Pancreas (tissue), 10 donors: ENCODE measurements at regions not wholly inside any gene's neighbourhood (a gene's known extent, or its start where the extent isn't known, plus 50 kb on each side); places are given as distances from the start of the nearest gene placed in this dataset.
A peak's percentile ranks its signal among the peaks of the same experiment; 100 is the strongest.

ENCODE experiments used
- ATAC-seq, 4 donors: fragments of 200-7000 bp; cut with Tn5 transposase; one replicate each; pipeline versions ENCODE4 v1.8.0 to v1.9.1; 2020; ENCODE audit warnings: mild to moderate bottlenecking in 4 of 4, moderate library complexity in 4 of 4
- DNase-seq, 6 donors: peaks; one replicate each; pipeline ENCODE4 v3.0.0-alpha.2; 2020
- FAIRE-seq: peaks from 2 replicates; lab custom pipeline; 2012; peaks lifted over from hg19 to GRCh38; lab: Jason Lieb, UNC
- H3K27ac ChIP-seq, 4 donors: fragments of 200-600 bp; sonication (generic); 1 replicate in 3 of 4; 2 replicates in 1 of 4; pipeline versions ENCODE4 v1.5.0 to v1.8.0; 2020
- H3K27me3 ChIP-seq, 4 donors: fragments of 200-600 bp; one replicate each; pipeline ENCODE4 v1.8.0; 2021
- H3K36me3 ChIP-seq, 3 donors: fragments of 200-600 bp; sonication (generic) in 1 of 3; one replicate each; pipeline versions ENCODE4 v1.5.0 to v1.8.0; 2020 to 2021
- H3K4me1 ChIP-seq, 3 donors: fragments of 200-600 bp; one replicate each; pipeline ENCODE4 v1.8.0; 2021
- H3K4me3 ChIP-seq, 4 donors: fragments of 200-600 bp; sonication (generic) in 2 of 4; one replicate each; pipeline versions ENCODE4 v1.5.0 to v1.8.0; 2020 to 2021
- H3K9me3 ChIP-seq, 4 donors: fragments of 200-600 bp; one replicate each; pipeline ENCODE4 v1.8.0; 2021
- WGBS, 2 donors: extraction: QIAGEN DNeasy Blood & Tissue Kit; methylation state at CpG; one replicate each; pipeline ENCODE4 v1.1.7; 2013; 5-methylcytosine and 5-hydroxymethylcytosine counted together
- intact Hi-C, 3 donors: fragments of 100-400 bp; cut with DNase I; formaldehyde crosslinking; loops; one replicate each; pipeline versions ENCODE4 v1.11.1 to v1.14.2; 2022
- TF ChIP-seq, protein P1 (sequence below), 4 donors: fragments of 200-600 bp; sonication (generic) in 3 of 4; IDR thresholded peaks; one replicate each; pipeline versions ENCODE4 v1.5.0 to v1.8.0; 2021; ENCODE audit warnings: antibody characterized with exemption in 4 of 4
- donor health status: healthy with polysubstance abuse.
- donor health status: DM: no; HTN: no; CAD: no; lungs with moderate emphysema.
- donor health status: DM: no; HTN: no; CAD: no.
- donor health status: control.
- donor health status: control.
- donor health status: Bipolar disorder and iron deficiency.
- donor health status: DM: yes; HTN: yes; CAD: no.
- donor health status: DM: no; HTN: no; CAD: no.
- donor health status: DM: no; HTN: no; CAD: no.
- donor health status: DM: yes; HTN: yes; CAD: no.

DNA sequence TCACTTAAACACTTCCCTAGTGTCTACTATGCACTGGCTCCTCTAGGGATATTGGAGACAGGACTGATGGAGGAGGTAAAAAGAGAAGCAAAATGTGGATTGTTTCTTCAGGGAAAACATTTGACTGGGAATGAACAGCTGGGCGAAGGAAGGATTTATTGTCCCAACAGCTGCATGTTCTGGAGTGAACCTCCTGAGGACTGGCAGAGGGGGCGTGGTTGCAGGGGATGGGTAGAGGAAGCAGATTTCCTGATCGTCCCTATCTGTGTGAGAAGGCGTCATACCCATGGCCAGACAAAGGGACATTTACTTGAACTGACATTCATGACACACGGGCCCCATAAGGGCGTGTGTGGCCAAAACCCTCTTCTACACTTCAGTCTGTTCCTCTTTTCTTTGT lies 321.5 kb downstream of the MAP2K4 start:
- Histone ChIP-seq H3K27me3 (peaks cover 0 to 4% (median 0%) of the 10 kb centered on the region in 4 donors), H3K36me3 (no peaks in the 10 kb centered on the region), H3K9me3 (no peaks in the 10 kb centered on the region), H3K4me1 (no peaks in the 10 kb centered on the region), H3K4me3 (no peak overlapping the region), H3K27ac (no peak overlapping the region)
- no peak for ATAC-seq
- FAIRE-seq: no peak
- intact Hi-C loops: no loop called here
- TF ChIP-seq, protein P1, sequence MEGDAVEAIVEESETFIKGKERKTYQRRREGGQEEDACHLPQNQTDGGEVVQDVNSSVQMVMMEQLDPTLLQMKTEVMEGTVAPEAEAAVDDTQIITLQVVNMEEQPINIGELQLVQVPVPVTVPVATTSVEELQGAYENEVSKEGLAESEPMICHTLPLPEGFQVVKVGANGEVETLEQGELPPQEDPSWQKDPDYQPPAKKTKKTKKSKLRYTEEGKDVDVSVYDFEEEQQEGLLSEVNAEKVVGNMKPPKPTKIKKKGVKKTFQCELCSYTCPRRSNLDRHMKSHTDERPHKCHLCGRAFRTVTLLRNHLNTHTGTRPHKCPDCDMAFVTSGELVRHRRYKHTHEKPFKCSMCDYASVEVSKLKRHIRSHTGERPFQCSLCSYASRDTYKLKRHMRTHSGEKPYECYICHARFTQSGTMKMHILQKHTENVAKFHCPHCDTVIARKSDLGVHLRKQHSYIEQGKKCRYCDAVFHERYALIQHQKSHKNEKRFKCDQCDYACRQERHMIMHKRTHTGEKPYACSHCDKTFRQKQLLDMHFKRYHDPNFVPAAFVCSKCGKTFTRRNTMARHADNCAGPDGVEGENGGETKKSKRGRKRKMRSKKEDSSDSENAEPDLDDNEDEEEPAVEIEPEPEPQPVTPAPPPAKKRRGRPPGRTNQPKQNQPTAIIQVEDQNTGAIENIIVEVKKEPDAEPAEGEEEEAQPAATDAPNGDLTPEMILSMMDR (IDR thresholded peaks at IDR 0.05): no peak
- no peak for DNase-seq
- 46 to 56% methylated on average over 6 of the region's 6 CpGs for WGBS, 2 donors

DNA sequence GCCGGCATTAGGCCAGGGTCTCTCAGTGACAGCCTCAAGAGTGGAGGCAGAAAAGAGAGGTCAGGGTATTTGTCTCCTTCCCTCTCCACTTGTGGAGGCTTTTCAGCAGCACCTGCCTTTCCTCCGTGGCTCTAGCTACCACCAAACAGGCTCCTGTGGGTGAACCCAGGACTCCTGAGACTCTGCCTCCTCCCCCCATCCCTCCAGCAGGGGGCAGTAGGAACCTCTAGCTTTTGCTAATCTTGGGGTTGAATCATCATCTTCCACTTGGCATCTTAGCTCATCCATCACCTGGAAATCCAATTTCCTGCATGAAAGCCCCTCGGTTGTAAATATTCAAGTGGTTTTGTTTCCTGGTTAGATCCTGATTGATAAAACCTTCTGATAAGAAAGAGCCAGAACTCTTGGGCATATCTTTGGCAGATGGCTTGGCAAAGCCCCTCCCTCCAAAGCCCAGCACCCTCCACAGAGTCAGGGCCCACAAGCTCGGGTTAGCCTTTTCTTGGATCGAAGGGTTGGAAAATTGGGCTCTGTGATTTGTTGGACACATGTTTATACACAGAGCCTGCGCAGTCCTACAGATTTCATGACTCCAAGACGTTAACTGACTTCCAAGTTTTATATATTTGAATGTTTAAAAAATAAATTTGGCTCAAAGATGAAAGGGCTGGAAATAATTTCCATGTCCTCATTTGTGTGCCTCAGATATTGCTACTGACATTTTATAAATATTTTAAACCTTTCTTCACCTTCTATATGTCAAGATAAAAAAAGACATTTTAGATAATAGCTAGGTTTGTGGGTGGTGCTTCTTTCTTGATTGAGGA lies 322.1 kb downstream of the MAP2K4 start:
- no peaks in the 10 kb centered on the region for H3K36me3 ChIP-seq
- TF ChIP-seq, protein P1 (IDR thresholded peaks at IDR 0.05): peak in 1 of 4 donors; percentile 25
- H3K27me3 ChIP-seq: no peaks in the 10 kb centered on the region
- no peak overlapping the region for H3K4me3 ChIP-seq
- no peak for ATAC-seq
- 37 to 42% methylated on average over 7 of the region's 7 CpGs for WGBS, 2 donors
- DNase-seq: peak in 3 of 6 donors; percentile 13 to 27 (median 16)
- intact Hi-C loops: no loop called here
- H3K4me1 ChIP-seq: no peaks in the 10 kb centered on the region
- no peak for FAIRE-seq
- H3K27ac ChIP-seq: no peak overlapping the region
- H3K9me3 ChIP-seq: no peaks in the 10 kb centered on the region

DNA sequence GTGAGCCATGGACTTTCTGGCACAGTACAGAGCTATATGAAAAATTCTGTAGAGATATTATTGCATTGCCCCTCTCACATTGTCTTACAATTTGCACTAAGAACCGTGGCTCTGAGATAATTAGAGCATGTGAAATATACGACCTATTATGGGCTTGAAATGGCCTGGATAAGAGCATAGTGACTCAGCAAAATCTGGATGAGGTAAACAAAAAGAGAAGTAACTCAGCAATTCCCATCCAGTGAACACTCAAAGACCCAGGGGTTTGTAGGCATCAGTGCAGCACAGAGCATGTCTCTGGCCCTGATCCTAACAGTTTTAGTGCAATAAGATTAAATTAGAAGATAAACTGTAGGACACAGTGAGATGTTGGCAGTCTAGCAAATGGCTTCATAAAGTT lies 317.2 kb upstream of the MYOCD start:
- Histone ChIP-seq H3K36me3 (no peaks in the 10 kb centered on the region), H3K9me3 (no peaks in the 10 kb centered on the region), H3K4me3 (no peak overlapping the region), H3K27ac (no peak overlapping the region), H3K27me3 (no peaks in the 10 kb centered on the region), H3K4me1 (no peaks in the 10 kb centered on the region)
- WGBS, 2 donors: 23 to 24% methylated on average over 2 of the region's 2 CpGs
- TF ChIP-seq, protein P1 (IDR thresholded peaks at IDR 0.05): no peak
- no peak for ATAC-seq
- intact Hi-C loops: no loop called here
- no peak for FAIRE-seq
- DNase-seq: no peak

DNA sequence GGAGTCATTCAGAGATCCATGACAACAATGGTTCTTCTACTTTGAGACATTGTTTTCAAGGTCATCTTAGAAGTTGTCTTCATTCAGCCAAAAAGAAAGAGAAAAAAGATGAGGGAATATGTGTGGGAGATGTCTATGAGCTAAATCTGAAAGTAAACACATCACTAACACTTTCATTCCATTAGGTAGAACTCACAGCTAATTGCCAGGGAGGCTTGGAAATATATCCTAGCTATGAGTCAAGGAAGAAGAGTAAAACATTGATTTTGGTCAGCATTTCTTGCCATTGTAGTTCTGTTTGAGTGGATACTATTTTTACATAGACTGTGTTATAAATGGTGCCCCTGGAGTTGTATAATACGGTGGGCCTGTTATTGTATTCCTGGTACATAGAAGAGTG lies 316.4 kb upstream of the MYOCD start:
- Histone ChIP-seq H3K27me3 (no peaks in the 10 kb centered on the region), H3K9me3 (no peaks in the 10 kb centered on the region), H3K27ac (no peak overlapping the region), H3K4me3 (no peak overlapping the region), H3K36me3 (no peaks in the 10 kb centered on the region), H3K4me1 (no peaks in the 10 kb centered on the region)
- 84 to 97% methylated on average over 1 of the region's 1 CpG for WGBS, 2 donors
- FAIRE-seq: no peak
- TF ChIP-seq, protein P1 (IDR thresholded peaks at IDR 0.05): no peak
- DNase-seq: no peak
- ATAC-seq: no peak
- intact Hi-C loops: no loop called here

DNA sequence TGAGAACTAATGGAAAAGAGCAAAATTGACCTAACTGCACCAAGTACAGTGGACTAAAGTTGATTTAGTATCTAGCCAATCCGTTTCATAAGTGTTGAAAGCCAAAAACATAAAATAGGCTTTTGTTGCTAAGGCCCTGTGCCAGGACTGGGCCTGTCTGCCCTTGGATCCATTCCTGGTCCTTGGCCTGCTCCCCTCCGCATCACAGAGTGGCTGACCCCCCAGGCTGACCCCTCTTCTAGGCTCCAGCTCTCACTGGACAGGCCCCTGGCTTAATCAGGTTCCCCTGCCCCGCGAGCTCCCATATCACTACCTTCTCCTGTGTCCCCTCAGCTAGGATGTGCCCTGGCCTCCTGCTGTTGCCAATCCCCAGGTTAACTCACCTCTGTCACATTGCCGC lies 313.6 kb upstream of the MYOCD start:
- WGBS, 2 donors: 86 to 88% methylated on average over 5 of the region's 5 CpGs
- H3K9me3 ChIP-seq: no peaks in the 10 kb centered on the region
- H3K36me3 ChIP-seq: no peaks in the 10 kb centered on the region
- DNase-seq: no peak
- H3K4me1 ChIP-seq: no peaks in the 10 kb centered on the region
- ATAC-seq: no peak
- intact Hi-C loops: no loop called here
- no peak overlapping the region for H3K27ac ChIP-seq
- H3K27me3 ChIP-seq: no peaks in the 10 kb centered on the region
- TF ChIP-seq, protein P1 (IDR thresholded peaks at IDR 0.05): no peak
- H3K4me3 ChIP-seq: no peak overlapping the region
- no peak for FAIRE-seq
